HG03565 (cell line): ENCODE measurements at regions not wholly inside any gene's neighbourhood (a gene's known extent, or its start where the extent isn't known, plus 50 kb on each side); places are given as distances from the start of the nearest gene placed in this dataset.

Experiments used
- ATAC-seq: cut with Tn5 transposase; IDR thresholded peaks from one replicate; pipeline ENCODE4 v1.9.1; 2021; ENCODE audit warnings: mild to moderate bottlenecking, moderate library complexity; ENCODE audit not compliant: unreplicated experiment

DNA sequence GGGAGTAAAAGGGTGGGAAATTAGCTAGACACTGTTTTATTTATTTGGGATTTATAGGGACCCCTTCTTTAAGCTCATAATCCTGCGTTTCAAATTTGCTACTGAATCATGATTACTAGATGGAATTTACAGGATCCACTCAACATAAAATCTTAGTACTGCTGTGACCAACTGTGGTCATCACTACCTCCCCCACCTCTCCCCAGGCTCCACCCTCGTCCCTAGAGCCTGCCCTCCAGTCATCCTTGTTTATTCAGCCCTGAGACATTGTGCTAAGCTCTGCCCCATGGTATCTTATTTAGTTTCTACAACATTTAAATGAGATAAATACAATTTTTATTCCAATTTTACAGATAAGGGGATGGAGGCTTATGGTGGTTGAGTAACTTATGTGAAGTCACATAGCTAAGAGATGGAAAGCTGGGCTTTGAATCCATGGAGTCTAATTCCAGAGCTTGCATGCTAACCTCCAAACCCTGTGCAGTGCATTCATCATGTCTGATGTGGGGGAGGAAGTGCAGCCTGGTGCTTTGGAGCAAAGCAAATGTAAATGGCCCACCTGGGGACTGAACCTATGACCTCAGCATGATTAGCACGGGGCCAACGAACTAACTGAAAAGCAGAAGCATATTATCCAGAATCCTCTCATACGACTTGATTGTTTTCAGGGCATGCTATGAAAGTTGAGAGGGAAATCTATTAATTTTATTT is 502.4 kb downstream of the TMEM182 start:
- ATAC-seq = no peak

DNA sequence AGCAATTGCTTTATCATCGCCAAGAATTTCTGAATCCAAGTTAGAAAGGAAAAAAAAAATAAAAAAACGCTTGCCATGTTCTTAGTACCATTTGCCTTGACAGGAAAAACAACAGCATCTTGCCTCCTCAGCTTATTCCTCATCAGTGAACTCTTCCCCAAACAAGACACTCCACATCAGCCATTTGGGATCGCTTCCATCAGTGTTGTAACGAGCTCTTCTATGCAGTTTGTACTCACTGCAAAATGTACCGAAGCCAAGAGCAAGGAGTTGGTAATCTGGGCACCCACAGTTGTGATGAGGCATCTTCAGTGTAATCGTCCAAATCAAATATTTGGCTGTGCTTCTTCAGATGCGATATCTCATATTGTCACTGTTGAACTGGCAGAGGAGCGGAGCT is 503.7 kb downstream of the TMEM182 start:
- ATAC-seq = no peak

DNA sequence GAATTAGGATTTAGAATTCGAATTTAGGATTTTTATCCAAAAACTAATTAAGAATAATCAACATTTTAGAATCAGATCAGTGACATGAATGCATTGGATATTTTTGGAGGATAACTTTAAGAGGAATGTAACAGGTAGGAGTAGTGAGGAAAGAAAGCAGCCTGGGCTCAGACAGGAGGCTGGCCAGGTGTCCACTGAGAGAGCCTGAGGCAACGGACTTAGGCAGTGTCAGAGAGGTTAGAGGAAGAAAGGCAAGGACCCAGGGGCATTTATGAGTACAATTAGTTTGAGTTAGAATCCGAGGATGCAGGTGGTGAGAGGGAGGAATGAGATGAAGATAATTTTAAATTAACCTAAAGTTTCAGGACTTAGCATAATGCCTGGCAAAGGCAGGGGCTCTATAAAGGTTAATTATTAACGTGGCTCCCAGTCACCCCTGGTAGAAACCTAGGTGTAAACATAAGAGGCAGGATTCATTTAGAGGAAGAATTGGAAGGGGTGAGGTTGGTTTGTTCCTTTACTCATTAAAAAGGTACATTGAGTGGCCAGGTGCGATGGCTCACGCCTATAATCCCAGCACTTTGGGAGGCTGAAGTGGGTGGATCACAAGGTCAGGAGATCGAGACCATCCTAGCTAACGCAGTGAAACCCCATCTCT is 507.1 kb downstream of the TMEM182 start:
- ATAC-seq = no peak

DNA sequence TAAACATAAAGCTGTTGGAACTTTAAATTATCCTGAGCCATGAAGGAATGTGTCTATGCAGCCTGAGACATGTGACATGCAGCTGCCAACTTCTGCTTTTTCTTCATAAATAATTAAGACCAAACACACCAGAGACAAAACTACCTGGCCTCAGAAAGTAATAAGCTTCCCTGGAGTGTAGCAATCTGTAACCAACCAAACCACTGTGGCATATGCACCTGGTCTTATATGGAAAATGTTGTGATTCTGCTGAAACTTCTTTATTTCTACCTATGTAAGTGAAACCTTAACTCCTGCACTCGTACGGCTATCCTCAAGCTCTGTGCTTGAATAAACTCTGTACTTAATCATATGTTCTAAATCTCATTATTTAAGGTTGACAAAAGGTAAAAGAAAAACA is 515.0 kb downstream of the TMEM182 start:
- ATAC-seq = no peak

DNA sequence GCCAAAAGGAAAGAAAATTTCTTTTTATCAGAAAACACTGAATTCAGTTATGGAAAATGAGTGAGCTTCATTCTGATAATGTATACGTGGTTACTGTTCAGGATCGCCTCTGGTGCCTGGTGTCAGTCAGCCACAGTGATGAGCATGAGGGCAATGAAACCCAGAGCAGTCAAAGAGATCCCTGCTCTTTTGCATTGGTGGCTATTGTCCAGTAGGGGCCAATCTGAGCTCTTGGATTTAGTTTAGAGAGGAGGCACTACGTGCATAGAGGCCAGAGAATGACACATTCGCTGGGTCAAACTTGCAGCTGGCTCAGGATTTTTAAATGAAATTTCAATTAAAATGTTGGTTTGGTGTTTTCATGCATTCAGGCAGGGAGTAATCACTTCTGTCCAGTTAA is 522.9 kb downstream of the TMEM182 start:
- ATAC-seq = no peak

DNA sequence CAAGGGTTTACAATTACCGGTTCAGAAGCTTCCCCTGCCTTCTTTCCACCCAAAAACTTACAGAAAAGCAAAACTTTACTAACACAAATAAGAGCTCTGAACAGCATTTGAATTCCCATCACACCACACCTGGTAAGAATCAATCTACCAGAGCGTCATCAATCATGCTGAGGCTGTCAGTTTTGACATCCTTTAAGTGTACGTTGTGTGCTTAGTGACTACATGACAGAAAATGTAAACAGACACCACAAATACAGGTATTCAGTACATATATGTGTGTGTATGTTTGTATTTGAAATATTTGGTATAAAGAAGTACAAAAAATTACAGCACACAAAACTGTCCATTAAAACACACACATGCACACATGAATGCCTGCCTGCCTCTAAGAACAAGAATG is 523.5 kb downstream of the TMEM182 start:
- ATAC-seq = no peak

DNA sequence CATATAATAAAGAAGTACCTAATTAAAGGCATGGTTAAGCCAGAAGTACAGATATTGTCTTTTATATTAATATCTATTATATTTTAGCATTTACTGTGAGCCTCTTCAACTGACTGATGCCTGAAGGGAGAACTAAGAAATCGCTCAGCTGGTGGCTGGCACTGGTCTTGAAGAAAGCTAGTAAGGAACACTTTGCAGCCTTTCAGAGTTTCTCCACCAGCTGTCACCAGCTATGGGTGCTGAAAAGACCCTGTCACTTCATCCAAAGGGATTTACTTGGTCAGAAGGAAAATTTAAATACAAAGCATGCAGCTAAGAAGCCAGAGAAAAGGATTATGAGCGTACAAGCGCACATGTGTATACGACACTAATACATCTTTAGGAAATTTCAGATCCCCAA is 525.9 kb downstream of the TMEM182 start:
- no peak for ATAC-seq

DNA sequence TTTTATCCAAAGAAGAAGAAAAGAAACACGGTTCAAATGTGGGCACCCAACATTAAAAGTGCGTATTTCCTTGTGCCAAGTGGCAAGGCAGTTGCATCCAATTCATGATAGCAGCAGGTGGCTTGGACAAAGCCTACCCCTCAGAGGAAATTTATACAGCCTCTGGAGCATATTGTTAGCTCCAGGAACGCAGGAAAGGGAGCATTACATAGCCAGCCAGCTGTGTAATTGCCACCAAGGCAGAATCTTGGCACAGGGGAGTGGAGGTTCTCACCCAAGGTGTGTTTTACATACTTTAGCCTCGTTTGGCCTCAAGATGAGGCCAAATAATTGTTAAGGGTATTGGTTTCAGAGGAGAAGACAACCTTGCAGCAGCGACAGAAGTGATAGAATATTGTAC is 526.9 kb downstream of the TMEM182 start:
- ATAC-seq = no peak

DNA sequence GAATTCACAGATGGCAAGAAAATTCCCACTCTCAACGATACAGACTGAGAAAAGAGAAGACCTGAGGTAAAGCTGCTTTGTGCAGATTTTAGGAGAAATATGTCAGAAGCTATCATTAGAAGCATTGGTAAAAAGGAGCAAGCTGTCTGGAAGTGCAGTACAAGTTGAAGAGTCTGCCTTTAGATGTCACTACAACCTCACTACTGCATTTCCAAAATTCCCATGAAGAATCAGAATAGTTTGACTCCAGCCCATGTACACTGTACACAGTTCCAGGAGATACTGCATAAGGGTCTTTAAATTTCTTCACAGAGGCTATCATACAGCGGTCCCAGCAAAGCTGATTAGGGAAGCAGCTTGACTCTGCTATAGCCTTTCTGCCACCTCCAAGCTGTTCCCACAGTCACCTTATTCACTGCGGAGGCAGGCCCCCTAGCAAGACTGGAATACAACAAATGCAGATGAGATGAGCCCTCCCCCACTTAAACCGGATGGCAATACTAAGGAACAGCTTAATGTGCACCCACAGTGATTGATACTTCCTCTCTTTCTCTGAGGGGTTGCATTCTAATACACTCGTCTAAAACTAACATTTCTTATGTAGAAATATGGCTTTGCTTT is 527.4 kb downstream of the TMEM182 start:
- ATAC-seq = no peak

DNA sequence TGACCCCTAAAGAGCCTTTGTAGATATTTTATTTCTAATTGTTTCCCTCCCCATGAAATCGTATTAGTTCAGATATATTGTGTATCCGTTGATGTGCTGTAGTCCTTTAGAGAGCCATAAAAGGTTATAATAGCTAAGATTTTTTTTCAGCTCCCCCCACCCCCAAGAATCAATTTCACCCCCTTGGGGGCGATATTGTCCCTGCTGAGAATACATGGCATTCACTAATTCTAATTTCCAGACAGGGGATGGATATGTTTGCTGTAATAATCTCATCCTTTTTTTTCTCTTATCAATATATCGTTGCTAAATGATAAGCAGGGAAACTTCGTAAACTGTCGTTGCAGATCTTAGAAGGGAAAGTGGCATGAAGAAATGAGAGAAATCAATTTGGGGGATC is 530.7 kb downstream of the TMEM182 start:
- no peak for ATAC-seq

DNA sequence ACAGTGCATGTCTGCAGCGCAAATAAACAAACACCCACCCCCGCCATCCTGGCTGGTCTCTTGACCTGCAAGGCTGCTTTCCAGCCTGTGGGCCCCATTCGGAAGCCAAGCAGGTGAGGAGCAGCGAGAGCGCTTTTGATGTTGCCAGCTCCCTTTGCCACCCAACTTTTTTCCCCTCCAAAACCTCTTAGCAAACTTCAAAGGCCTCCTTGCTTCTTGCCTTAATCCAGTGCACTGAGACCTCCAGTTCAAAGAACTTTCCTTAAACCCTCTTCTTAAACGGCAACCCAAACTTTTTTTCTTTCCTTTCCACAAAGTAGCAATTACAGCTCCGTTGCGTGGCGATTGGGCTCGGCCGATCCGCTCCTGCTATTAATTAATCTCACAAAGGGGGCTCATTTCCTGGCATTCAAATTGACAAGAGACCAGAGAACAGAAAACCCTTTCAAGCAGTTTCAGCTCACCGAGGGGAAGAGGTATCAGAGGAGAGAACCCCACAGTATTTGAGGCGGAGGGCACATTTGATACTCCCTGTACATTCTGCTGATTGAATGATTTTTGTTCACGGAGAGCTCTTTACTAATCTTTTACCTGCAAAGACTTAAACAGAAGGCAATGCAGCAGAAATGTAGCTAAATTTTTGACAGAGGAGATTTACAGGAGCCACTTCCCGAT is 531.4 kb downstream of the TMEM182 start:
- ATAC-seq = no peak

DNA sequence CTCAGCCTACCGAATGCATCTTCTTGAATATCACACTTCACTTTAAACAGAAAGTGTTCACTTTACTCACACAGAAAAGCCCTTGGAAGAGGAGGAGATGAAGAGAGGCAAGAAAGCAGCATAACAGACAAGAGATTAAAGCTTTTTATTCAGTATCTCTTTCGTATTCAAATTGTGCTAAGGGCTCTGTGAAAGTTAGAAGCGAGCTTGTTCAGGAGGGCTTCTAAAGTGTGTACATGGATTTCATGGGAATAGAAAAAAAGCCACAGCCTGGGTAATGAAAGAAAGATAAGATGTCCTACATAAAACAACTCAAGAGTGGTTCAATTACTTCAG is 531.9 kb downstream of the TMEM182 start:
- ATAC-seq = no peak

DNA sequence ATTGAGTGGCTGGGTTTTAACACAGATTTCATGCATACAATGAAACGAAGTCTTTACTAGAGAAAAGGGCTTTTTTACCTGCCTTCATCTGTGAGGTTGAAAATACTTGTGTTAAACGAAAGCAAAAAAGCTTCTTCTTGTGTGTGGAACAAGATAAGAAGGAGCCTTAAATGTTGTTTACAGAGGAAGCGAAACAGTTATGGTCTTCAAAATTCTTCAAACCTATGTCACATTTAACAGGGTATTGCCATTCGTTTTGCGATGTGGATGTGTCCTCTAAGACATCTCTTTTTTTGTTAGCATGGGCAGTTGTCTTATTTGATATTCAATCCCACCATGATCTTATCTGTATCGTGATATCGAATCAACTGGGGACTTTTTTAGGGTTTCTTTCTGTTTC is 532.6 kb downstream of the TMEM182 start:
- no peak for ATAC-seq

DNA sequence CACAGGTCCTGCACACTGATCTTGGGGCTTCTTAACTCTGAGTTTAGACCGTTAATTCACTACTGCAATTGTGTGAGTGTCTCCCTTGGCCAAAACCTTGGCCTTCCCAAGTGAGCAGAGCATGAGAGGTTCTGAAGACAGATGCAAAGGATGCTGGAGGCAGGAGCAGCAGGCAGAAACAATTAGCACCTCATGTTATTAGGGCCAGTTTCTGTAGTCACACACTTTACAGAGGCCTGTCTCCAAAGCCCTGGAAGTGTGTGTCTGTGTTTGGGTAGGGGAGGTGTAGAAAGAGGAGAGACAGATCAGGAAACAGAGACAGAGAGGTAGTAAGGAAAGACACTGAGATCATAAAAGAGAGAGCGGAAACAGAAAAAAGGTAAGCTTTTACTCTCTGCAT is 533.8 kb downstream of the TMEM182 start:
- ATAC-seq = no peak

DNA sequence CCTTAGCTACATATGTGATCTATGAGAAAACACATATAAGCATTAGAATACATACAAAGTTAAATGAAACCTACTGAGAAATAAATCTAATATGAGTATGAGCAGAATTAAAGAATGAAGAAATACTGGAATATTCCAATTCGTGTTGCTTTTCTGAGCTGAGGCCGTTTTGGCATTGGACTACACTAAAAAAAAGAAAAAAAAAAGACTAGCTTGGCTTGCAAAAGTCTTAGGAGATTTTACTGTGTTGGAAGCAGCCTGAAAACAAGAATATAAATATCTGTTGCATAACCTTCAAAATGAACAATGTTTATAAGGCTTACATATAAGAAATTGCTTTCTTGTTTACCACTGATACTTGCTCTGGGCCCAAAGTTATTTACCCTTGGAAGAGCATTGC is 562.8 kb downstream of the TMEM182 start:
- ATAC-seq = no peak

DNA sequence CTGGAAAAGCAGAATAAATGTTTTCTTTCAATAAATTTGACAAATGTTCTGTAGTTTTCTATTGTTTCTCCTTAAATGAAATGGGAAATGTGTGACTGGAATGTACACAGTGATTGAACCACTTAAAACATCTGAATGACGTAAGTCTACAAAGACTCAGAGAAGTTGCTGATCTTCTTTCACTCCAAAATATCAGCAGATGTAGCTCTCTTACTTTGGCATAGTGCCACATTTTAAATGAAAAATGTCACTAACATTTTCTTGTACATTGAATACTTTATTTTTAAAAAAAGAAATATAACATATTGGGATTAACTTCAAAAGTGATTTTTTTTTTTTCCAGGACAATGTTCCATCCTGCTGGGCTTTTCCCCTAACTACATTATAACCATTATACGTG is 565.6 kb downstream of the TMEM182 start:
- no peak for ATAC-seq

DNA sequence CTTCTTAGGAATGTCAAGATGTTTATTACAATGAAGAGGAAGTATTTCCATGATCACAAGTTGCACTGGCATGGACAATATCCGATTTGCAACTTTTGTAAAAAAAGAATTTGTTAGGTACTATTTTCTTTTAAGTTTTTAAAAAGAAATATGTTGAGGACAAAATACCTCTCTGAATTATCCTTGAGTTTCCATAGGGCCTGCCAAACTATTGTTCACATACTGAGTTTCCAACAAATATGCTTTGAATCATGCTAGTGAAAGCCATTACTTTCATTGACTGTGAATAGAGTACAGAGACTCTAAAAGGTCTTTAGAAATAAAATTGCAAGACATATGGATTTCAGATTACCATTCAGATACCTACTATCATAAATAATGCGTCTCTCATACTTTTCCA is 566.1 kb downstream of the TMEM182 start:
- ATAC-seq = no peak

DNA sequence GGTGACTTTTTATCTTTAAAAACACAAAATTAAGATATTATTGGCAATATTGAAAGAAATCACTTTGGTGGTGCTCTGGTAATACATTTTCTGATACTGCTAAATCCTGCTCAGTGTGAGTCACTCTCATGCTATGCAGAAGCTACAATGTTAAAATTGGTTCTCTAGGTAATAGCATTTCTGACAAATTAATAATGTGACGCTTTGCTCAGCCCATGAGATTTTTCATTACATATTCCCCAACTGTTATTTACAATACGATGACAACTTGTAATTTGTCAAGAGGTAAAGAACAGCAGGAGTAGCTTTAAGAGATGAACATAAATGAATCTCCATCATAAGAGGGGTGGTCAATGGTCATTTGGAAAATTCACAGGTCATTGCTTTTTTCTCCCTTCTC is 573.6 kb downstream of the TMEM182 start:
- ATAC-seq = no peak

DNA sequence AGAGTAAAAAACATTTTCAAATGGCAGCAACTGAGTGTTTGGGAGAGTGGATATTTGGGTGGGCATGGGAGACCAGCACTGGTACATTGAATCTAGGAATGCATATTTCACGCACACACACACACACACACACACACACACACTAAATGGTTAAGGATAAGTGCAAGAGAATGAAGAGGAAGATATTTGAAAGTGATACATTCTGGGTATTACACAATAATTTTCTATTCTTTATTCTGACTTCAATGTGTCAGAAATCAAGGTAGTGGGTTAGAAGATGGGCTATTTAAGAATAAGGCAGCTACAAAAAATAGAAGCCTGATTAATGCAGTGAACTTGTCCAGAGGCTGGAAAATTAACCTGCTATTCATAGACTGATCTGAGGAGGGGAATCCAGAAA is 577.0 kb downstream of the TMEM182 start:
- ATAC-seq = no peak

DNA sequence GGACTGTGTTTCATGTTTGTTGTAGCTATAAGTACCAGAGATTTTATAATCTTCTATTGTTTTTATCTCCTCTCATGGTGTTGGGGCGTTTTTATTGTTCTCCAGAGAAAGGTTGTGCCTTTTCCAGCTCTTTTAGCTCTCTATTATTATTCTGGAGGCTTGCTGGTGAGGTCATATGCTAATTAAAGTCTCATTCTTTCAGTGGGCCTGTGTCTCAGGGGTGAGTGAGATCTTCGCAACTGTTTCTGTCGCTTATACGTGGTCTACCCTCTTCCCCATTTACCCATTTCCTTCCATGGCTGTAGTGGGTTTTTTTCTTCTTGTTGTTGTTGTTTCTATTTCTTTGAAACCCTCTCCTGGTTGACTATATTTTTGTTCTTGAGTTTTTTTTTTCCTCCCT is 584.9 kb downstream of the TMEM182 start:
- no peak for ATAC-seq

DNA sequence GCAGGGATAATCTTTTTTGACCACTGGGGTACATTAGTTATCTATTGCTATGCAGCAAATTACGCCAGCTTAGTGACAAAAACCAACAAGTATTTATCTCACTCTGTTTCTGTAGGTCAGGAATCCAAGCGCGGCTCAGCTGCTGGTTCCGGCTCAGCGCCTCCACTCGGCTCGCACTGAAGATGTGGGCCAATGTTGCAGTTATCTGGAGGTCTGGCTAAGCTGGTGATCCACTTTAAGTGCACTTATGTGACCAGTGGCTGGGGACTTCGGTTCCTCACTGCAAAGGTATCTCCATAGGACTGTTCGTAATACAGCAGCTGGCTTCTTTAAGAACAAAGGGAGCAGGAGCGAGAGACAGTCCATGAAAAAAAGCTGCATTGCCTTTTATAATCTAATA is 591.9 kb downstream of the TMEM182 start:
- no peak for ATAC-seq

DNA sequence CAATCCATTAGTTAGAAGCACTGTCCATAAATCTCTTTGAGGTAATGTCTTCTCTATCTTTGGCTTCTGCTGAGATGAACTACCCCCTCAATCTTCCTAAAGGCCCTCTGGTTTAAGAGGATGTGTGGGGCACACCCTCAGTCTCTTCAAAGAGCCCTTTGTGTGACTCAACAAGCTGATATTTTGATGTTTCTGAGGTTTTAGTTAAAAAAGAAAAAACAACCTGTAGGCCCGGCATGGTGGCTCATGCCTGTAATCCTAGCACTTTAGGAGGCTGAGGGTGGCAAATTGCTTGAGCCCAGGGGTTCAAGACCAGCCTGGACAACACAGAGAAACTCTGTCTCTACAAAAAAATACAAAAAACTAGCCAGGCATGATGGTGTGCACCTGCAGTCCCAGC is 593.5 kb downstream of the TMEM182 start:
- ATAC-seq = no peak
